ENCODE measurements at regions not wholly inside any gene's neighbourhood (a gene's known extent, or its start where the extent isn't known, plus 50 kb on each side); places are given as distances from the start of the nearest gene placed in this dataset.

DNA sequence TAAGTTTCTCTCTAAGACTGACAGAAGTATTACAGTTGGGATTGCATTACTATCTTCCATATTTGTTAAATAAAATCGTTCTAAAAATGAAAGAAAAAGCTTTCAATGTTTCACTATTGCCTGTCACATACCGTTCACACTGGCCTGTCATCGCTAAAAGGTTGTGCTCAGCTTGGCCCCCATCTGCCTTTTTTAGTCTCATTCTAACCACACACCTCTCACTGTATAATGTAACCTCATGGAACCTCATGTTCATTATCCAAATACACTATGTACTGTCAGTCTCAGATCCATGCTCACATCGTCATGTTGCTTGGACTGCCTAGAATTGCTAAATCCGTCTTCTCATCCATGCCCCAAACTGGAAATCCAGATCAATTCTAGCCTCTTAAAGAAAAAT is 637.8 kb upstream of the ROBO1 start:
- TF ChIP-seq, protein P1, sequence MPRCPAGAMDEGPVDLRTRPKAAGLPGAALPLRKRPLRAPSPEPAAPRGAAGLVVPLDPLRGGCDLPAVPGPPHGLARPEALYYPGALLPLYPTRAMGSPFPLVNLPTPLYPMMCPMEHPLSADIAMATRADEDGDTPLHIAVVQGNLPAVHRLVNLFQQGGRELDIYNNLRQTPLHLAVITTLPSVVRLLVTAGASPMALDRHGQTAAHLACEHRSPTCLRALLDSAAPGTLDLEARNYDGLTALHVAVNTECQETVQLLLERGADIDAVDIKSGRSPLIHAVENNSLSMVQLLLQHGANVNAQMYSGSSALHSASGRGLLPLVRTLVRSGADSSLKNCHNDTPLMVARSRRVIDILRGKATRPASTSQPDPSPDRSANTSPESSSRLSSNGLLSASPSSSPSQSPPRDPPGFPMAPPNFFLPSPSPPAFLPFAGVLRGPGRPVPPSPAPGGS (IDR thresholded peaks at IDR 0.05) = no peak
- TF ChIP-seq HDAC2 (IDR thresholded peaks at IDR 0.05) (no peak), CTCF (IDR thresholded peaks at IDR 0.05) (no peak), ESRRA (IDR thresholded peaks at IDR 0.05; ENCODE audit: borderline replicate concordance, low read length) (no peak), BHLHE40 (IDR thresholded peaks at IDR 0.05; ENCODE audit: low read depth, low read length) (no peak), CHD2 (IDR thresholded peaks at IDR 0.05; ENCODE audit: low read length, partially characterized antibody) (no peak), EP300 (IDR thresholded peaks at IDR 0.05) (no peak), PHF8 (IDR thresholded peaks at IDR 0.05; ENCODE audit: borderline replicate concordance, low read depth) (no peak), MAX (IDR thresholded peaks at IDR 0.05) (no peak), CBX2 (IDR thresholded peaks at IDR 0.05; ENCODE audit: borderline replicate concordance, low read depth) (no peak)

Measured in A549 (cell line).